ENCODE measurements at regions not wholly inside any gene's neighbourhood (a gene's known extent, or its start where the extent isn't known, plus 50 kb on each side); places are given as distances from the start of the nearest gene placed in this dataset.

DNA sequence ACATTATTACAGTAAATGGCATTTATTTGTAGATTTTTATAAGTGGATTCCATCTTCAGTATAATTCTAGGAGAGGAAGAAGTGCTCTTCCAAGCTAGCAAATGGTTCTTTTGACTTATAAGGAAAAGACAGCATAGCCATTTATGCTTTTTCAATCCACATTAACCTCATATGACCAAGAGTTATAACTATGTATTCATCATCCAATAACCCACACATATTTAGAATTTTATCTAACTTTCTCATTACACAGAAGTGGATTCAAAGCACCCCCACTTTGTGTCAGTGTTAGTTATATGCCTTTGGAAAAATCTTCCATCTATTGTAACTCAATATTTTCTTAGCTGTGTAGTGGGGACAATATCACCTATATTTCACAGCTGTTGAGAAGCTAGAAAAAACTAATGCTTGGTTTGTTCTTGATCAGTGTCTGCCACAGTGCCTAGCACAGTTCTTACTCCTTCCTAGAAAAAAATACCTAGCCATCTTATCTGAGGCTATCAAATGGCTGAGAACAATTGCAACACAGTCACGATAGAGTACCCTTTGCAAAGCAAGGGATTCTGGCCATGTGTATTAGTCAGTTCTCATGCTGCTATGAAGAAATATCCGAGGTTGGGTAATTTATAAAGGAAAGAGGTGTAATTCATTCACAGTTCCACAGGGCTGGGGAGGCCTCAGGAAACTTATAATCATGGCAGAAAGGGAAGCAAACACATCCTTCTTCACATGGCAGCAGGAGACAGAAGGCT is 986.3 kb downstream of the TFAP2A start:
- Histone ChIP-seq H2BK5ac (ENCODE audit: low read depth, low read length, poor library complexity, severe bottlenecking) (no peak overlapping the region), H3K27ac (ENCODE audit: insufficient read depth, low read length) (no peak overlapping the region), H2AK5ac (ENCODE audit: low read depth, low read length) (no peak overlapping the region), H3K9me3 (ENCODE audit: control insufficient read depth, insufficient read depth, low read length) (peaks cover 1% of the 10 kb centered on the region; the same call in 1 of the 2 replicates), H3K9ac (ENCODE audit: low read depth, low read length) (no peak overlapping the region), H3K36me3 (ENCODE audit: control insufficient read depth, insufficient read depth, low read length) (no peaks in the 10 kb centered on the region), H2BK20ac (ENCODE audit: low read depth, low read length) (no peak overlapping the region), H3K79me1 (ENCODE audit: low read depth in 1 of 2, low read length in 2 of 2) (no peaks in the 10 kb centered on the region), H4K8ac (ENCODE audit: low read depth in 2 of 2, low read length in 2 of 2) (no peak overlapping the region), H2AFZ (replicated peaks; ENCODE audit: low read length, poor library complexity) (no peak overlapping the region), H3K4me1 (ENCODE audit: control insufficient read depth, insufficient read depth, low read length) (no peaks in the 10 kb centered on the region), H3K23ac (ENCODE audit: low read depth, low read length) (no peak overlapping the region), H3K4ac (ENCODE audit: low read depth, low read length) (no peak overlapping the region), H3K56ac (ENCODE audit: extremely low read depth, insufficient read depth, low read length) (no peak overlapping the region), H3K9me1 (ENCODE audit: insufficient read depth, low read length) (no peaks in the 10 kb centered on the region), H2BK15ac (ENCODE audit: low read depth, low read length) (no peak overlapping the region), H3K4me3 (ENCODE audit: insufficient read depth, low read depth, low read length) (no peak overlapping the region), H3K27me3 (ENCODE audit: control insufficient read depth, insufficient read depth, low read length) (no peaks in the 10 kb centered on the region), H3K18ac (ENCODE audit: low read depth, low read length) (no peak overlapping the region), H2BK120ac (ENCODE audit: low read depth, low read length) (no peak overlapping the region), H4K91ac (ENCODE audit: insufficient read depth, low read depth, low read length) (no peak overlapping the region), H3K4me2 (ENCODE audit: low read depth, low read length) (no peak overlapping the region), H4K20me1 (ENCODE audit: insufficient read depth, low read length) (no peaks in the 10 kb centered on the region), H4K5ac (ENCODE audit: low read depth, low read length) (no peak overlapping the region), H3K14ac (replicated peaks; ENCODE audit: low read depth, low read length) (no peak overlapping the region), H2AK9ac (replicated peaks; ENCODE audit: low read depth, low read length, poor library complexity) (no peak overlapping the region)
- WGBS, 2 experiments (ENCODE audit: extremely low coverage in 2 of 2, insufficient read length in 1 of 2): no CpG with 5 or more reads among the region's 2 CpGs
- dilution Hi-C loops (cut with HindIII; ENCODE audit: low sequenced_read_pairs, unreplicated experiment): no loop called here
- POLR2A ChIA-PET (ENCODE audit: unreplicated experiment): no interaction called here
- intact Hi-C loops (cut with micrococcal nuclease): no loop called here
- CTCF ChIA-PET: no interaction called here
- in situ Hi-C loops (cut with MboI; ENCODE audit: low sequenced_read_pairs): no loop called here
- DNase-seq (peak; percentile 54), ATAC-seq (ENCODE audit: low read depth) (peak; percentile 27)
- TF ChIP-seq CEBPB (IDR thresholded peaks at IDR 0.05; ENCODE audit: low read depth, low read length) (peak; percentile 55; the same call in 1 of the 2 replicates), SMC3 (IDR thresholded peaks at IDR 0.05; ENCODE audit: low read depth, low read length) (no peak)
- no TSS peak for BruUV-seq (replicated peaks)
